ENCODE measurements at regions not wholly inside any gene's neighbourhood (a gene's known extent, or its start where the extent isn't known, plus 50 kb on each side); places are given as distances from the start of the nearest gene placed in this dataset.

- TF ChIP-seq CTCF (IDR thresholded peaks at IDR 0.05; ENCODE audit: low read depth, low read length, poor library complexity, severe bottlenecking) (no peak), EZH2phosphoT487 (IDR thresholded peaks at IDR 0.05; ENCODE audit: borderline replicate concordance, low read length) (no peak)
Observed at GRCh38 chr4:14934704-14935390, 67.4 kb upstream of the CPEB2 start.

Data from DOHH2 (cell line).